22Rv1 (cell line): ENCODE measurements at regions not wholly inside any gene's neighbourhood (a gene's known extent, or its start where the extent isn't known, plus 50 kb on each side); places are given as distances from the start of the nearest gene placed in this dataset.

Experiments
- CTCF ChIP-seq: fragments of 450-650 bp; IDR thresholded peaks from 2 replicates; pipeline ENCODE4 v1.5.1; 2017; ENCODE audit warnings: mild to moderate bottlenecking
- ZFX ChIP-seq: fragments of 450-650 bp; IDR thresholded peaks from 2 replicates; pipeline ENCODE4 v1.6.1; 2017; ENCODE audit warnings: antibody characterized with exemption, borderline replicate concordance

- no peak for TF ChIP-seq CTCF
- no peak for TF ChIP-seq ZFX
Measured at GRCh38 chr10:120989996-120990598, 138.9 kb downstream of the WDR11 start.
